HepG2 (cell line): ENCODE measurements at regions not wholly inside any gene's neighbourhood (a gene's known extent, or its start where the extent isn't known, plus 50 kb on each side); places are given as distances from the start of the nearest gene placed in this dataset.

Experiments used
- ATAC-seq: fragments of 200-7000 bp; cut with Tn5 transposase; 3 replicates; pipeline ENCODE4 v1.9.1; 2020; ENCODE audit warnings: mild to moderate bottlenecking, moderate library complexity
- BruUV-seq: library from RNA; stranded (reverse); fragments of 400-500 nt; replicated peaks from 2 replicates; lab custom pipeline; 2021; lab: Mats Ljungman, UMichigan
- CTCF ChIA-PET: fragments of 300-600 bp; formaldehyde crosslinking; extraction: SDS; loops from one replicate; lab custom pipeline; 2021; ENCODE audit warnings: low total read pairs, inconsistent platforms, low intra/inter-chr PET ratio; lab: Yijun Ruan, JAX
- POLR2A ChIA-PET: fragments of 350-600 bp; sonication (Branson Sonifier 250); formaldehyde crosslinking; loops from one replicate; lab custom pipeline; 2020; ENCODE audit warnings: antibody characterized with exemption, inconsistent platforms; lab: Yijun Ruan, JAX
- DNase-seq: peaks from one replicate; pipeline ENCODE4 v3.0.0-alpha.2; 2015; ENCODE audit warnings: low spot score
- FAIRE-seq: peaks from 3 replicates; lab custom pipeline; 2011; peaks lifted over from hg19 to GRCh38; lab: Jason Lieb, UNC
- H2AFZ ChIP-seq: one replicate; pipeline ENCODE4 v1.6.1; 2011; ENCODE audit warnings: low read length, inconsistent platforms
- H3K27ac ChIP-seq: fragments of 300-600 bp; 3 replicates; pipeline ENCODE4 v1.8.0; 2011; ENCODE audit warnings: mixed run types, mild to moderate bottlenecking, mixed read lengths, low read length, inconsistent platforms; ENCODE audit not compliant: insufficient read depth; ENCODE audit errors: extremely low read length
- H3K27me3 ChIP-seq, 2 experiments: fragments of 200-600 bp in 1 of 2; 2 replicates in 1 of 2; 3 replicates in 1 of 2; pipeline versions ENCODE4 v1.6.0 to v1.8.0; 2011; ENCODE audit warnings: low read length in 2 of 2, mild to moderate bottlenecking in 2 of 2, moderate library complexity in 2 of 2, inconsistent platforms in 1 of 2; ENCODE audit not compliant: insufficient read depth in 2 of 2, control insufficient read depth in 1 of 2
- H3K36me3 ChIP-seq, 2 experiments: fragments of 200-600 bp in 1 of 2; replicated peaks in 1 of 2; 2 replicates in 1 of 2; 3 replicates in 1 of 2; pipeline versions ENCODE4 v1.5.1 to v1.8.0; 2011; ENCODE audit warnings: low read length in 2 of 2, inconsistent platforms in 1 of 2; ENCODE audit not compliant: insufficient read depth in 2 of 2, control insufficient read depth in 1 of 2
- H3K4me1 ChIP-seq: 2 replicates; pipeline ENCODE4 v1.5.1; 2012; ENCODE audit warnings: low read length, inconsistent platforms; ENCODE audit not compliant: insufficient read depth
- H3K4me2 ChIP-seq: 2 replicates; pipeline ENCODE4 v1.6.0; 2011; ENCODE audit warnings: low read depth, low read length, inconsistent platforms
- H3K4me3 ChIP-seq, 3 experiments: fragments of 200-600 bp in 1 of 3; sonication (generic), shearing (Covaris generic) in 1 of 3; replicated peaks in 1 of 3; 2 replicates each; pipeline ENCODE4 v1.5.1; 2011 to 2016; ENCODE audit warnings: low read length in 3 of 3, inconsistent platforms in 2 of 3, low read depth in 2 of 3, mild to moderate bottlenecking in 2 of 3, control low read depth in 1 of 3, mixed read lengths in 1 of 3; ENCODE audit not compliant: insufficient read depth in 1 of 3
- H3K79me2 ChIP-seq: one replicate; pipeline ENCODE4 v1.6.1; 2011; ENCODE audit warnings: low read length, inconsistent platforms; ENCODE audit not compliant: insufficient read depth
- H3K9ac ChIP-seq: 2 replicates; pipeline ENCODE4 v1.6.0; 2011; ENCODE audit warnings: mild to moderate bottlenecking, low read depth, low read length, inconsistent platforms; ENCODE audit not compliant: insufficient read depth
- H3K9me3 ChIP-seq: 2 replicates; pipeline ENCODE4 v1.5.1; 2012; ENCODE audit warnings: mild to moderate bottlenecking, low read length
- H4K20me1 ChIP-seq: 2 replicates; pipeline ENCODE4 v1.6.0; 2011; ENCODE audit warnings: inconsistent platforms, mild to moderate bottlenecking, low read length, moderate library complexity; ENCODE audit not compliant: insufficient read depth
- ARID3A ChIP-seq: IDR thresholded peaks from 2 replicates; pipeline ENCODE4 v1.6.1; 2012; ENCODE audit warnings: low read depth, low read length, improper control_type of control experiment
- HOXA5 ChIP-seq: sonication (generic); formaldehyde crosslinking; IDR thresholded peaks from 2 replicates; pipeline ENCODE4 v1.4.0; 2020; ENCODE audit warnings: missing genetic modification reagents
- SRSF4 ChIP-seq: fragments of 200-400 bp; formaldehyde crosslinking; IDR thresholded peaks from one replicate; pipeline ENCODE4 v1.6.1; 2018; ENCODE audit warnings: mild to moderate bottlenecking, low read depth, low read length, moderate library complexity; ENCODE audit not compliant: poor library complexity, severe bottlenecking
- TIGD3 ChIP-seq: sonication (generic); formaldehyde crosslinking; IDR thresholded peaks from 2 replicates; pipeline ENCODE4 v1.5.1; 2020; ENCODE audit warnings: mild to moderate bottlenecking, missing genetic modification reagents, borderline replicate concordance
- TSC22D2 ChIP-seq: sonication (generic); formaldehyde crosslinking; IDR thresholded peaks from 2 replicates; pipeline ENCODE4 v1.5.1; 2020; ENCODE audit warnings: missing genetic modification reagents, mild to moderate bottlenecking, borderline replicate concordance
- ZBTB25 ChIP-seq: IDR thresholded peaks from 2 replicates; pipeline ENCODE4 v1.6.1; 2018; ENCODE audit warnings: missing genetic modification reagents
- ZNF580 ChIP-seq: IDR thresholded peaks from 2 replicates; pipeline ENCODE4 v1.6.1; 2016; ENCODE audit warnings: low read depth, borderline replicate concordance
- ZNF766 ChIP-seq: sonication (generic); formaldehyde crosslinking; IDR thresholded peaks from 2 replicates; pipeline ENCODE4 v1.5.0; 2020; ENCODE audit warnings: missing genetic modification reagents, borderline replicate concordance
- ZNF891 ChIP-seq: sonication (generic); formaldehyde crosslinking; IDR thresholded peaks from 2 replicates; pipeline ENCODE4 v1.5.0; 2020; ENCODE audit warnings: mild to moderate bottlenecking, missing genetic modification reagents
- ZSCAN12 ChIP-seq: sonication (generic); formaldehyde crosslinking; IDR thresholded peaks from 2 replicates; pipeline ENCODE4 v1.9.0; 2021; ENCODE audit warnings: mild to moderate bottlenecking, missing genetic modification reagents
- WGBS: methylation state at CpG from one replicate; pipeline ENCODE4 v1.1.6; 2017; ENCODE audit warnings: low lambda C conversion rate; 5-methylcytosine and 5-hydroxymethylcytosine counted together
- in situ Hi-C: cut with HindIII; loops from 2 replicates; pipeline ENCODE4 v1.10.0; 2017; ENCODE audit warnings: low pct_unique_long_range_greater_than_20kb; ENCODE audit not compliant: extremely low pct_ligation_motif_present
- intact Hi-C: fragments of 100-400 bp; cut with micrococcal nuclease; formaldehyde crosslinking; loops from one replicate; pipeline ENCODE4 v1.10.0; 2022; ENCODE audit not compliant: unreplicated experiment
- TF ChIP-seq, protein P1 (sequence below): sonication (generic); formaldehyde crosslinking; IDR thresholded peaks from 2 replicates; pipeline ENCODE4 v1.4.0; 2020; ENCODE audit warnings: missing genetic modification reagents

DNA sequence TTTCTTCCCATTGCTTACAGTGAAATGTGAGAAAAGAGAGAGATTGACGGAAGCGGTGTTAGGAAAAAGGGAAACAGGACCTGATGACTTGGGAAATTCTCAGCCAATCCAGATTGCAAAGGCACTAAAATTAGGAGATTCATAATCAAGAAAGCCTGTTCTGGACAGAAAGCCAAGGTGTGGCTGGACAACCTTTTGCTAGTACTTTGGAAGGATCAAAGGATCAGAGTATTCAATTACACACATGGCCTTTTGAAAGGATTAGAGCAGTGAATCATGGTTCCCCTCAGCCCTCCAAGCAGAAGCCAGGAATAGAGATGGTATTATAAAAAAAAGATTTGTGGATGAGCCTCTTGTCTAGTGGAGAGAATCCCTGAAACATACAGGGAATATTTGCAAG is 669.8 kb upstream of the ADAMTS5 start:
- ChIA-PET CTCF (no interaction called here), POLR2A (no interaction called here)
- FAIRE-seq (no peak), DNase-seq (no peak), ATAC-seq (no peak)
- Histone ChIP-seq H2AFZ (no peak overlapping the region), H3K79me2 (no peaks in the 10 kb centered on the region), H3K36me3 (no peaks in the 10 kb centered on the region), H3K4me3 (no peak overlapping the region), H4K20me1 (no peaks in the 10 kb centered on the region), H3K27me3 (no peaks in the 10 kb centered on the region), H3K4me1 (no peaks in the 10 kb centered on the region), H3K9me3 (peaks cover 91% of the 10 kb centered on the region), H3K4me2 (no peak overlapping the region), H3K9ac (no peak overlapping the region), H3K27ac (no peak overlapping the region)
- intact Hi-C loops, result no loop called here
- TF ChIP-seq ZBTB25 (no peak), ZNF766 (CRISPR knock-in tag) (no peak)
- WGBS, result 2% methylated on average over 2 of the region's 2 CpGs
- in situ Hi-C loops, result no loop called here
- no TSS peak for BruUV-seq

DNA sequence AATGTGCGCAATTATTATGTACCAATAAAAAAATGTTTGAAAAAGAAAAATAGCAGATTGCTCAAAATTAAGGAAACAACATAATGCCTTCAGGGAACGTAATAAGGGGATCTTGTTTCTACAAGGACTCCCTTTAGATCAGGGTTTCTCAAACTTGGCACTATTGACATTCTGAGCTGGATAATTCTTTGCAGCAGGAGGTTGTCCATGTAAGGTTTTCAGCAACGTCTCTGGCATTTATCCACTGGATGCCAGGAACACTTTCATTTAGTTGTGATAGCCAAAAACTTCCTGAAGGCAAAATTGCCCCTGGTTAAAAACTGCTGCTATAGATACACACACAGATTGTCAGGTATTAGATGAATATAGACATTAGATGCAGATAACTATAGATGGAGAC is 666.7 kb upstream of the ADAMTS5 start:
- Histone ChIP-seq H3K79me2 (no peaks in the 10 kb centered on the region), H2AFZ (no peak overlapping the region), H3K4me1 (no peaks in the 10 kb centered on the region), H3K27ac (no peak overlapping the region), H3K4me2 (no peak overlapping the region), H3K9me3 (peaks cover 88% of the 10 kb centered on the region), H3K36me3 (no peaks in the 10 kb centered on the region), H3K27me3 (no peaks in the 10 kb centered on the region), H4K20me1 (no peaks in the 10 kb centered on the region), H3K4me3 (no peak overlapping the region), H3K9ac (no peak overlapping the region)
- ChIA-PET CTCF (no interaction called here), POLR2A (no interaction called here)
- intact Hi-C loops, result no loop called here
- FAIRE-seq (no peak), ATAC-seq (no peak), DNase-seq (no peak)
- no TSS peak for BruUV-seq
- 0% methylated on average over 3 of the region's 3 CpGs for WGBS
- in situ Hi-C loops, result no loop called here
- no peak for TF ChIP-seq ZSCAN12 (CRISPR knock-in tag)
- no peak for TF ChIP-seq HOXA5 (CRISPR knock-in tag)
- TF ChIP-seq ZNF891 (CRISPR knock-in tag), result no peak
- no peak for TF ChIP-seq TSC22D2
- TF ChIP-seq ARID3A, result no peak
- TF ChIP-seq SRSF4, result no peak
- TF ChIP-seq ZNF580 (CRISPR knock-in tag), result no peak
- TF ChIP-seq, protein P1, sequence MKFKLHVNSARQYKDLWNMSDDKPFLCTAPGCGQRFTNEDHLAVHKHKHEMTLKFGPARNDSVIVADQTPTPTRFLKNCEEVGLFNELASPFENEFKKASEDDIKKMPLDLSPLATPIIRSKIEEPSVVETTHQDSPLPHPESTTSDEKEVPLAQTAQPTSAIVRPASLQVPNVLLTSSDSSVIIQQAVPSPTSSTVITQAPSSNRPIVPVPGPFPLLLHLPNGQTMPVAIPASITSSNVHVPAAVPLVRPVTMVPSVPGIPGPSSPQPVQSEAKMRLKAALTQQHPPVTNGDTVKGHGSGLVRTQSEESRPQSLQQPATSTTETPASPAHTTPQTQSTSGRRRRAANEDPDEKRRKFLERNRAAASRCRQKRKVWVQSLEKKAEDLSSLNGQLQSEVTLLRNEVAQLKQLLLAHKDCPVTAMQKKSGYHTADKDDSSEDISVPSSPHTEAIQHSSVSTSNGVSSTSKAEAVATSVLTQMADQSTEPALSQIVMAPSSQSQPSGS (CRISPR knock-in tag), result no peak
- TF ChIP-seq TIGD3 (CRISPR knock-in tag), result no peak
